Prostate gland (tissue), 2 donors: ENCODE measurements at regions not wholly inside any gene's neighbourhood (a gene's known extent, or its start where the extent isn't known, plus 50 kb on each side); places are given as distances from the start of the nearest gene placed in this dataset.

Experiments used
- POLR2A ChIP-seq: fragments of 450-650 bp; IDR thresholded peaks from one replicate; pipeline ENCODE4 v1.6.1; 2016; ENCODE audit warnings: antibody characterized with exemption, mild to moderate bottlenecking
- TF ChIP-seq, protein P1 (sequence below), 4 experiments: fragments of 200-600 bp in 2 of 4; fragments of 450-650 bp in 2 of 4; sonication (generic) in 2 of 4; IDR thresholded peaks; 1 replicate in 3 of 4; 2 replicates in 1 of 4; pipeline ENCODE4 v1.5.1; 2016 to 2019; ENCODE audit warnings: antibody characterized with exemption in 4 of 4, mild to moderate bottlenecking in 2 of 4, moderate library complexity in 2 of 4

DNA sequence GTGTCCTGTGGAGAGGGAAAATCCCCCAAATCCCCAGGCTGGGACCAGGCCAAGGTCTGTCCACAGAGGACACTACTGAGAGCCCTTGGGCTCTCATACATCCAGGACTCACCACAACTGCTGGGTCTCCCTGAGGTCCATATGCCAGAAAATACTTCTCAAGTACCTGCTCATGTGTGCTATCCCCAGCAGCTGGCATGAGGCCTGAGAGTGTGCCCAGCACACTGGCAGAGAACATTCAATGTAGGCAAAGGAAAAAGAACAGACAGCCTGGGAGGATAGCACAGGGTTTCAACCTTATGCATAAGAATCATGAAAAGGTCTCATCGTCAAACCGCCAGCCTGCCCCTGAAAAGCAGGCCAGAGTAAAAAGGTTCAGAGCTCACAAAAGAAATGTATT, 154.1 kb upstream of the TAS2R1 start:
- TF ChIP-seq POLR2A = no peak
- TF ChIP-seq, protein P1, sequence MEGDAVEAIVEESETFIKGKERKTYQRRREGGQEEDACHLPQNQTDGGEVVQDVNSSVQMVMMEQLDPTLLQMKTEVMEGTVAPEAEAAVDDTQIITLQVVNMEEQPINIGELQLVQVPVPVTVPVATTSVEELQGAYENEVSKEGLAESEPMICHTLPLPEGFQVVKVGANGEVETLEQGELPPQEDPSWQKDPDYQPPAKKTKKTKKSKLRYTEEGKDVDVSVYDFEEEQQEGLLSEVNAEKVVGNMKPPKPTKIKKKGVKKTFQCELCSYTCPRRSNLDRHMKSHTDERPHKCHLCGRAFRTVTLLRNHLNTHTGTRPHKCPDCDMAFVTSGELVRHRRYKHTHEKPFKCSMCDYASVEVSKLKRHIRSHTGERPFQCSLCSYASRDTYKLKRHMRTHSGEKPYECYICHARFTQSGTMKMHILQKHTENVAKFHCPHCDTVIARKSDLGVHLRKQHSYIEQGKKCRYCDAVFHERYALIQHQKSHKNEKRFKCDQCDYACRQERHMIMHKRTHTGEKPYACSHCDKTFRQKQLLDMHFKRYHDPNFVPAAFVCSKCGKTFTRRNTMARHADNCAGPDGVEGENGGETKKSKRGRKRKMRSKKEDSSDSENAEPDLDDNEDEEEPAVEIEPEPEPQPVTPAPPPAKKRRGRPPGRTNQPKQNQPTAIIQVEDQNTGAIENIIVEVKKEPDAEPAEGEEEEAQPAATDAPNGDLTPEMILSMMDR (IDR thresholded peaks at IDR 0.05) = no peak
